Neural cell (in vitro differentiated cells): ENCODE measurements at regions not wholly inside any gene's neighbourhood (a gene's known extent, or its start where the extent isn't known, plus 50 kb on each side); places are given as distances from the start of the nearest gene placed in this dataset.
"Not testable (repeated sequence)": the region's sequence is repeated elsewhere in the genome, so short reads cannot be mapped to it uniquely, and the experiment has no call there.

ENCODE experiments used
- H2AFZ ChIP-seq: fragments of 200-600, 300-800 bp; sonication (generic), shearing (Covaris generic); 2 replicates; pipeline ENCODE4 v1.6.0; 2014; ENCODE audit warnings: low read depth, mild to moderate bottlenecking, antibody characterized with exemption, low read length, moderate library complexity
- H3F3A ChIP-seq: fragments of 200-600 bp; shearing (Covaris generic); 2 replicates; pipeline ENCODE4 v1.6.1; 2016; ENCODE audit warnings: mild to moderate bottlenecking, moderate library complexity, mixed read lengths, antibody characterized with exemption, low read length; ENCODE audit not compliant: insufficient read depth, poor library complexity, severe bottlenecking
- H3K27ac ChIP-seq: fragments of 200-600, 300-800 bp; sonication (generic), shearing (Covaris generic); 2 replicates; pipeline ENCODE4 v1.5.1; 2014; ENCODE audit warnings: mild to moderate bottlenecking, low read length, moderate library complexity
- H3K27me3 ChIP-seq: fragments of 300-800, 200-600 bp; sonication (generic), shearing (Covaris generic); 2 replicates; pipeline ENCODE4 v1.6.0; 2014; ENCODE audit warnings: mild to moderate bottlenecking, low read depth, low read length, moderate library complexity; ENCODE audit not compliant: insufficient read depth
- H3K36me3 ChIP-seq: fragments of 300-800, 200-600 bp; sonication (generic), shearing (Covaris generic); 2 replicates; pipeline ENCODE4 v1.5.1; 2014; ENCODE audit warnings: mild to moderate bottlenecking, antibody characterized with exemption, low read length, moderate library complexity; ENCODE audit not compliant: insufficient read depth
- H3K4me2 ChIP-seq: fragments of 300-800, 200-600 bp; sonication (generic), shearing (Covaris generic); 2 replicates; pipeline ENCODE4 v1.6.0; 2014; ENCODE audit warnings: mild to moderate bottlenecking, low read length
- H3K4me3 ChIP-seq: fragments of 300-800, 200-600 bp; sonication (generic), shearing (Covaris generic); 2 replicates; pipeline ENCODE4 v1.5.1; 2014; ENCODE audit warnings: mild to moderate bottlenecking, low read length, moderate library complexity
- H3K79me2 ChIP-seq: fragments of 200-600 bp; shearing (Covaris generic); replicated peaks from 2 replicates; pipeline ENCODE4 v1.6.0; 2014; ENCODE audit warnings: mild to moderate bottlenecking, low read length, moderate library complexity; ENCODE audit not compliant: insufficient read depth
- H3K9ac ChIP-seq: fragments of 300-800, 200-600 bp; sonication (generic), shearing (Covaris generic); 2 replicates; pipeline ENCODE4 v1.6.1; 2016; ENCODE audit warnings: mild to moderate bottlenecking, low read length, mixed read lengths
- H3K9me2 ChIP-seq: fragments of 200-600 bp; shearing (Covaris generic); 2 replicates; pipeline ENCODE4 v1.6.1; 2016; ENCODE audit warnings: mild to moderate bottlenecking, low read length, mixed read lengths; ENCODE audit not compliant: insufficient read depth
- H3K9me3 ChIP-seq: fragments of 200-600, 300-800 bp; sonication (generic), shearing (Covaris generic); 2 replicates; pipeline ENCODE4 v1.6.1; 2016; ENCODE audit warnings: mild to moderate bottlenecking, mixed run types, low read length, moderate library complexity, mixed read lengths
- H4K20me1 ChIP-seq: fragments of 200-600 bp; shearing (Covaris generic); 2 replicates; pipeline ENCODE4 v1.6.1; 2016; ENCODE audit warnings: mild to moderate bottlenecking, mixed run types; ENCODE audit not compliant: insufficient read depth
- CTCF ChIP-seq: fragments of 450-650 bp; IDR thresholded peaks from 2 replicates; pipeline ENCODE4 v1.5.1; 2014; ENCODE audit warnings: antibody characterized with exemption, mild to moderate bottlenecking, moderate library complexity; ENCODE audit not compliant: poor library complexity, severe bottlenecking
- EP300 ChIP-seq: fragments of 450-650 bp; conservative IDR thresholded peaks from 2 replicates; pipeline ENCODE4 v1.6.1; 2014; ENCODE audit warnings: antibody characterized with exemption, mild to moderate bottlenecking, moderate library complexity; ENCODE audit not compliant: poor library complexity, severe bottlenecking
- EZH2 ChIP-seq: fragments of 200-600, 300-800 bp; shearing (Covaris generic), sonication (generic); IDR thresholded peaks from 2 replicates; pipeline ENCODE4 v1.6.1; 2014; ENCODE audit warnings: antibody characterized with exemption, low read length, borderline replicate concordance, mild to moderate bottlenecking; ENCODE audit not compliant: insufficient read depth, poor library complexity, severe bottlenecking
- MXI1 ChIP-seq: fragments of 450-650 bp; conservative IDR thresholded peaks from 2 replicates; pipeline ENCODE4 v1.6.1; 2014; ENCODE audit warnings: antibody characterized with exemption, mild to moderate bottlenecking; ENCODE audit not compliant: poor library complexity, severe bottlenecking
- POLR2AphosphoS5 ChIP-seq: IDR thresholded peaks from 2 replicates; pipeline ENCODE4 v1.6.1; 2012
- RAD21 ChIP-seq: fragments of 450-650 bp; conservative IDR thresholded peaks from 2 replicates; pipeline ENCODE4 v1.6.1; 2014; ENCODE audit warnings: antibody characterized with exemption, mild to moderate bottlenecking, moderate library complexity
- REST ChIP-seq: IDR thresholded peaks from 2 replicates; pipeline ENCODE4 v1.6.1; 2012; ENCODE audit warnings: borderline replicate concordance
- SMC3 ChIP-seq: fragments of 450-650 bp; conservative IDR thresholded peaks from 2 replicates; pipeline ENCODE4 v1.6.1; 2014; ENCODE audit warnings: antibody characterized with exemption, mild to moderate bottlenecking, moderate library complexity; ENCODE audit not compliant: poor library complexity
- TAF1 ChIP-seq: IDR thresholded peaks from 2 replicates; pipeline ENCODE4 v1.6.1; 2012; ENCODE audit warnings: low read depth

- Histone ChIP-seq H3K4me3 (no peak overlapping the region), H2AFZ (no peak overlapping the region), H3K9me2 (no peaks in the 10 kb centered on the region), H3F3A (no peaks in the 10 kb centered on the region), H3K27me3 (no peaks in the 10 kb centered on the region), H4K20me1 (no peaks in the 10 kb centered on the region), H3K36me3 (no peaks in the 10 kb centered on the region), H3K4me2 (no peak overlapping the region), H3K9me3 (no peaks in the 10 kb centered on the region), H3K27ac (no peak overlapping the region), H3K9ac (no peak overlapping the region), H3K79me2 (no peaks in the 10 kb centered on the region)
- TF ChIP-seq POLR2AphosphoS5 (no peak), EP300 (no peak), RAD21 (no peak), EZH2 (no peak), MXI1 (no peak), CTCF (no peak), SMC3 (no peak), TAF1 (no peak), REST (no peak)
Measured at GRCh38 chr2:150060341-150060740, 427.1 kb downstream of the RND3 start.

- not testable (repeated sequence) for H3K9me2 ChIP-seq, H3K27ac ChIP-seq, H3K9ac ChIP-seq, H3K9me3 ChIP-seq, H3K4me3 ChIP-seq, H3K36me3 ChIP-seq, H3K79me2 ChIP-seq, H3K27me3 ChIP-seq, H3F3A ChIP-seq, H2AFZ ChIP-seq, H4K20me1 ChIP-seq, H3K4me2 ChIP-seq
Measured at GRCh38 chr2:150059676-150060075, 427.8 kb downstream of the RND3 start.

- H2AFZ ChIP-seq: no peak overlapping the region
- no peak overlapping the region for H3K4me2 ChIP-seq
- H3F3A ChIP-seq: no peaks in the 10 kb centered on the region
- H3K79me2 ChIP-seq: no peaks in the 10 kb centered on the region
- no peaks in the 10 kb centered on the region for H3K27me3 ChIP-seq
- TF ChIP-seq MXI1 (no peak), TAF1 (no peak)
- H3K27ac ChIP-seq: no peak overlapping the region
- H3K36me3 ChIP-seq: no peaks in the 10 kb centered on the region
- H3K4me3 ChIP-seq: no peak overlapping the region
- H3K9me3 ChIP-seq: no peaks in the 10 kb centered on the region
- H3K9ac ChIP-seq: no peak overlapping the region
- no peaks in the 10 kb centered on the region for H4K20me1 ChIP-seq
- H3K9me2 ChIP-seq: no peaks in the 10 kb centered on the region
Measured at GRCh38 chr2:150052457-150052856, 435.0 kb downstream of the RND3 start.
